ENCODE measurements at regions not wholly inside any gene's neighbourhood (a gene's known extent, or its start where the extent isn't known, plus 50 kb on each side); places are given as distances from the start of the nearest gene placed in this dataset.

GRCh38 chr2:195475336-195475735 lies 181.7 kb upstream of the SLC39A10 start (continued):
- TF ChIP-seq MAX (CRISPR knock-in tag; IDR thresholded peaks at IDR 0.05) (no peak), ZNF425 (CRISPR knock-in tag; conservative IDR thresholded peaks at IDR 0.05) (no peak), ZNF416 (CRISPR knock-in tag; IDR thresholded peaks at IDR 0.05) (no peak), E2F1 (CRISPR knock-in tag; IDR thresholded peaks at IDR 0.05) (no peak), ZNF138 (CRISPR knock-in tag; conservative IDR thresholded peaks at IDR 0.05) (no peak), FOXK1 (CRISPR knock-in tag; IDR thresholded peaks at IDR 0.05) (no peak), ZNF281 (CRISPR knock-in tag; IDR thresholded peaks at IDR 0.05) (no peak)
- TF ChIP-seq, protein P1, sequence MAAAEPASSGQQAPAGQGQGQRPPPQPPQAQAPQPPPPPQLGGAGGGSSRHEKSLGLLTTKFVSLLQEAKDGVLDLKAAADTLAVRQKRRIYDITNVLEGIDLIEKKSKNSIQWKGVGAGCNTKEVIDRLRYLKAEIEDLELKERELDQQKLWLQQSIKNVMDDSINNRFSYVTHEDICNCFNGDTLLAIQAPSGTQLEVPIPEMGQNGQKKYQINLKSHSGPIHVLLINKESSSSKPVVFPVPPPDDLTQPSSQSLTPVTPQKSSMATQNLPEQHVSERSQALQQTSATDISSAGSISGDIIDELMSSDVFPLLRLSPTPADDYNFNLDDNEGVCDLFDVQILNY (CRISPR knock-in tag; IDR thresholded peaks at IDR 0.05), result no peak
- TF ChIP-seq, protein P2, sequence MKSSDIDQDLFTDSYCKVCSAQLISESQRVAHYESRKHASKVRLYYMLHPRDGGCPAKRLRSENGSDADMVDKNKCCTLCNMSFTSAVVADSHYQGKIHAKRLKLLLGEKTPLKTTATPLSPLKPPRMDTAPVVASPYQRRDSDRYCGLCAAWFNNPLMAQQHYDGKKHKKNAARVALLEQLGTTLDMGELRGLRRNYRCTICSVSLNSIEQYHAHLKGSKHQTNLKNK (CRISPR knock-in tag; IDR thresholded peaks at IDR 0.05), result no peak
- TF ChIP-seq, protein P3, sequence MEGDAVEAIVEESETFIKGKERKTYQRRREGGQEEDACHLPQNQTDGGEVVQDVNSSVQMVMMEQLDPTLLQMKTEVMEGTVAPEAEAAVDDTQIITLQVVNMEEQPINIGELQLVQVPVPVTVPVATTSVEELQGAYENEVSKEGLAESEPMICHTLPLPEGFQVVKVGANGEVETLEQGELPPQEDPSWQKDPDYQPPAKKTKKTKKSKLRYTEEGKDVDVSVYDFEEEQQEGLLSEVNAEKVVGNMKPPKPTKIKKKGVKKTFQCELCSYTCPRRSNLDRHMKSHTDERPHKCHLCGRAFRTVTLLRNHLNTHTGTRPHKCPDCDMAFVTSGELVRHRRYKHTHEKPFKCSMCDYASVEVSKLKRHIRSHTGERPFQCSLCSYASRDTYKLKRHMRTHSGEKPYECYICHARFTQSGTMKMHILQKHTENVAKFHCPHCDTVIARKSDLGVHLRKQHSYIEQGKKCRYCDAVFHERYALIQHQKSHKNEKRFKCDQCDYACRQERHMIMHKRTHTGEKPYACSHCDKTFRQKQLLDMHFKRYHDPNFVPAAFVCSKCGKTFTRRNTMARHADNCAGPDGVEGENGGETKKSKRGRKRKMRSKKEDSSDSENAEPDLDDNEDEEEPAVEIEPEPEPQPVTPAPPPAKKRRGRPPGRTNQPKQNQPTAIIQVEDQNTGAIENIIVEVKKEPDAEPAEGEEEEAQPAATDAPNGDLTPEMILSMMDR (IDR thresholded peaks at IDR 0.05), result no peak
- TF ChIP-seq, protein P4, sequence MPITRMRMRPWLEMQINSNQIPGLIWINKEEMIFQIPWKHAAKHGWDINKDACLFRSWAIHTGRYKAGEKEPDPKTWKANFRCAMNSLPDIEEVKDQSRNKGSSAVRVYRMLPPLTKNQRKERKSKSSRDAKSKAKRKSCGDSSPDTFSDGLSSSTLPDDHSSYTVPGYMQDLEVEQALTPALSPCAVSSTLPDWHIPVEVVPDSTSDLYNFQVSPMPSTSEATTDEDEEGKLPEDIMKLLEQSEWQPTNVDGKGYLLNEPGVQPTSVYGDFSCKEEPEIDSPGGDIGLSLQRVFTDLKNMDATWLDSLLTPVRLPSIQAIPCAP (CRISPR knock-in tag; IDR thresholded peaks at IDR 0.05), result no peak
- TF ChIP-seq, protein P5, sequence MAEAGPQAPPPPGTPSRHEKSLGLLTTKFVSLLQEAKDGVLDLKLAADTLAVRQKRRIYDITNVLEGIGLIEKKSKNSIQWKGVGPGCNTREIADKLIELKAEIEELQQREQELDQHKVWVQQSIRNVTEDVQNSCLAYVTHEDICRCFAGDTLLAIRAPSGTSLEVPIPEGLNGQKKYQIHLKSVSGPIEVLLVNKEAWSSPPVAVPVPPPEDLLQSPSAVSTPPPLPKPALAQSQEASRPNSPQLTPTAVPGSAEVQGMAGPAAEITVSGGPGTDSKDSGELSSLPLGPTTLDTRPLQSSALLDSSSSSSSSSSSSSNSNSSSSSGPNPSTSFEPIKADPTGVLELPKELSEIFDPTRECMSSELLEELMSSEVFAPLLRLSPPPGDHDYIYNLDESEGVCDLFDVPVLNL (CRISPR knock-in tag; IDR thresholded peaks at IDR 0.05; ENCODE audit: borderline replicate concordance, low read depth), result no peak

GRCh38 chr2:195473862-195474261 lies 183.2 kb upstream of the SLC39A10 start:
- no peak overlapping the region for H3K4me3 Mint-ChIP-seq
- ChIA-PET CTCF (no interaction called here), POLR2A (interaction anchor here (0.6 kb wide), 1 partner anchor 176 kb away, joined by 4 read pairs; no protein-coding TSS in a partner anchor)
- no peak for ATAC-seq
- no peaks in the 10 kb centered on the region for H3K4me1 Mint-ChIP-seq
- no peaks in the 10 kb centered on the region for H3K36me3 Mint-ChIP-seq
- H3K27me3 Mint-ChIP-seq (ENCODE audit: low read depth), result no peaks in the 10 kb centered on the region
- no peak overlapping the region for H3K27ac Mint-ChIP-seq
- DNase-seq (ENCODE audit: low spot score), result no peak
- peaks cover 8% of the 10 kb centered on the region for H3K9me3 Mint-ChIP-seq
- TF ChIP-seq, protein P2 (CRISPR knock-in tag; IDR thresholded peaks at IDR 0.05), result no peak
- TF ChIP-seq, protein P6, sequence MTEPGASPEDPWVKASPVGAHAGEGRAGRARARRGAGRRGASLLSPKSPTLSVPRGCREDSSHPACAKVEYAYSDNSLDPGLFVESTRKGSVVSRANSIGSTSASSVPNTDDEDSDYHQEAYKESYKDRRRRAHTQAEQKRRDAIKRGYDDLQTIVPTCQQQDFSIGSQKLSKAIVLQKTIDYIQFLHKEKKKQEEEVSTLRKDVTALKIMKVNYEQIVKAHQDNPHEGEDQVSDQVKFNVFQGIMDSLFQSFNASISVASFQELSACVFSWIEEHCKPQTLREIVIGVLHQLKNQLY (CRISPR knock-in tag; IDR thresholded peaks at IDR 0.05), result no peak
- no peak for TF ChIP-seq CREB1 (CRISPR knock-in tag; IDR thresholded peaks at IDR 0.05)
- no peak for TF ChIP-seq ZBTB43 (CRISPR knock-in tag; IDR thresholded peaks at IDR 0.05)
- TF ChIP-seq NR1H2 (CRISPR knock-in tag; IDR thresholded peaks at IDR 0.05), result no peak
- TF ChIP-seq MXD4 (CRISPR knock-in tag; IDR thresholded peaks at IDR 0.05; ENCODE audit: borderline replicate concordance), result no peak
- TF ChIP-seq ZNF138 (CRISPR knock-in tag; conservative IDR thresholded peaks at IDR 0.05), result no peak
- TF ChIP-seq TP53 (CRISPR knock-in tag; IDR thresholded peaks at IDR 0.05), result no peak

Measured in WTC11 (cell line).